SK-N-SH (cell line): ENCODE measurements at regions not wholly inside any gene's neighbourhood (a gene's known extent, or its start where the extent isn't known, plus 50 kb on each side); places are given as distances from the start of the nearest gene placed in this dataset.

Experiments
- CTCF ChIP-seq: fragments of 200-600 bp; sonication (generic); IDR thresholded peaks from 2 replicates; pipeline ENCODE4 v1.6.1; 2017; ENCODE audit warnings: antibody characterized with exemption, mild to moderate bottlenecking, moderate library complexity
- EP300 ChIP-seq, 2 experiments: IDR thresholded peaks; 2 replicates each; pipeline versions ENCODE4 v1.4.0 to v1.6.1; 2012; ENCODE audit warnings: borderline replicate concordance in 1 of 2, low read depth in 1 of 2, low read length in 1 of 2
- EZH2phosphoT487 ChIP-seq: fragments of 200-600 bp; sonication (generic); IDR thresholded peaks from 2 replicates; pipeline ENCODE4 v1.6.1; 2017; ENCODE audit warnings: low read depth, mixed run types, mild to moderate bottlenecking, antibody characterized with exemption, moderate library complexity, borderline replicate concordance
- FOSL2 ChIP-seq: IDR thresholded peaks from 2 replicates; pipeline ENCODE4 v1.4.0; 2012; ENCODE audit warnings: low read depth, mild to moderate bottlenecking, moderate library complexity, borderline replicate concordance
- FOXM1 ChIP-seq: IDR thresholded peaks from 2 replicates; pipeline ENCODE4 v1.4.0; 2012; ENCODE audit warnings: low read depth, mild to moderate bottlenecking
- NFIC ChIP-seq: IDR thresholded peaks from 2 replicates; pipeline ENCODE4 v1.4.0; 2012; ENCODE audit warnings: borderline replicate concordance
- POLR2AphosphoS5 ChIP-seq: IDR thresholded peaks from 2 replicates; pipeline ENCODE4 v1.6.1; 2012; ENCODE audit warnings: low read depth, low read length
- RCOR1 ChIP-seq: fragments of 150-350 bp; IDR thresholded peaks from 2 replicates; pipeline ENCODE4 v1.6.1; 2017; ENCODE audit warnings: antibody characterized with exemption, low read length
- SIN3A ChIP-seq: IDR thresholded peaks from 2 replicates; pipeline ENCODE4 v1.6.1; 2012; ENCODE audit warnings: low read depth, mild to moderate bottlenecking, low read length, moderate library complexity, borderline replicate concordance
- TCF12 ChIP-seq: IDR thresholded peaks from 2 replicates; pipeline ENCODE4 v1.4.0; 2012
- USF1 ChIP-seq: IDR thresholded peaks from 2 replicates; pipeline ENCODE4 v1.4.0; 2012; ENCODE audit warnings: low read depth, borderline replicate concordance
- YY1 ChIP-seq: IDR thresholded peaks from 2 replicates; pipeline ENCODE4 v1.4.0; 2012; ENCODE audit warnings: low read depth, mild to moderate bottlenecking
- TF ChIP-seq, protein P1 (sequence below): IDR thresholded peaks from 2 replicates; pipeline ENCODE4 v1.4.0; 2012; ENCODE audit warnings: low read depth

GRCh38 chr7:52938455-52939133 is 96.8 kb upstream of the POM121L12 start:
- no peak for TF ChIP-seq USF1
- no peak for TF ChIP-seq EP300 (IDR thresholded peaks at IDR 0.05; ENCODE audit: borderline replicate concordance in 1 of 2, low read depth in 1 of 2, low read length in 1 of 2)
- no peak for TF ChIP-seq CTCF
- no peak for TF ChIP-seq TCF12
- TF ChIP-seq EZH2phosphoT487 = no peak
- TF ChIP-seq YY1 = no peak
- TF ChIP-seq NFIC = no peak
- TF ChIP-seq POLR2AphosphoS5 = no peak
- TF ChIP-seq FOSL2 = no peak
- TF ChIP-seq RCOR1 = no peak
- TF ChIP-seq, protein P1, sequence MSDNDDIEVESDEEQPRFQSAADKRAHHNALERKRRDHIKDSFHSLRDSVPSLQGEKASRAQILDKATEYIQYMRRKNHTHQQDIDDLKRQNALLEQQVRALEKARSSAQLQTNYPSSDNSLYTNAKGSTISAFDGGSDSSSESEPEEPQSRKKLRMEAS = no peak
- no peak for TF ChIP-seq SIN3A
- TF ChIP-seq FOXM1 = no peak
